Nephron (organoid): ENCODE measurements at regions not wholly inside any gene's neighbourhood (a gene's known extent, or its start where the extent isn't known, plus 50 kb on each side); places are given as distances from the start of the nearest gene placed in this dataset.
"Not testable (repeated sequence)": the region's sequence is repeated elsewhere in the genome, so short reads cannot be mapped to it uniquely, and the experiment has no call there.

Experiments
- H3K27ac Mint-ChIP-seq, 3 experiments: 2 replicates each; pipeline ENCODE4 v1.8.0; 2020; ENCODE audit warnings: mixed read lengths in 3 of 3, mild to moderate bottlenecking in 2 of 3, moderate library complexity in 1 of 3
- H3K27me3 Mint-ChIP-seq: 2 replicates; pipeline ENCODE4 v1.8.0; 2021; ENCODE audit warnings: low read depth, mild to moderate bottlenecking, moderate library complexity, mixed read lengths
- H3K36me3 Mint-ChIP-seq: 2 replicates; pipeline ENCODE4 v1.8.0; 2020; ENCODE audit warnings: low read depth, mixed read lengths
- H3K4me1 Mint-ChIP-seq: 2 replicates; pipeline ENCODE4 v1.8.0; 2020; ENCODE audit warnings: mixed read lengths
- H3K4me3 Mint-ChIP-seq, 3 experiments: 2 replicates each; pipeline ENCODE4 v1.8.0; 2020; ENCODE audit warnings: mild to moderate bottlenecking in 3 of 3, mixed read lengths in 3 of 3, moderate library complexity in 2 of 3
- H3K9me3 Mint-ChIP-seq: 2 replicates; pipeline ENCODE4 v1.8.0; 2020; ENCODE audit warnings: mixed read lengths
- CTCF ChIP-seq, 3 experiments: fragments of 200-600 bp; sonication (generic); IDR thresholded peaks; one replicate each; pipeline ENCODE4 v1.5.0; 2021; ENCODE audit warnings: antibody characterized with exemption in 3 of 3; ENCODE audit not compliant: unreplicated experiment in 3 of 3

- no peak for TF ChIP-seq CTCF (IDR thresholded peaks at IDR 0.05; ENCODE audit: unreplicated experiment in 3 of 3)
- H3K4me3 Mint-ChIP-seq: no peak overlapping the region
- H3K27me3 Mint-ChIP-seq: no peaks in the 10 kb centered on the region
- no peak overlapping the region for H3K27ac Mint-ChIP-seq
- no peaks in the 10 kb centered on the region for H3K4me1 Mint-ChIP-seq
- H3K36me3 Mint-ChIP-seq: no peaks in the 10 kb centered on the region
- H3K9me3 Mint-ChIP-seq: peaks cover 12% of the 10 kb centered on the region
Observed at GRCh38 chr6:132188556-132189264, 212.6 kb downstream of the MOXD1 start.

GRCh38 chr6:132187816-132188215, 213.5 kb downstream of the MOXD1 start:
- no peak for TF ChIP-seq CTCF (IDR thresholded peaks at IDR 0.05; ENCODE audit: unreplicated experiment in 3 of 3)
- Mint-ChIP-seq H3K27me3 (no peaks in the 10 kb centered on the region), H3K9me3 (peaks cover 18% of the 10 kb centered on the region), H3K4me1 (no peaks in the 10 kb centered on the region), H3K4me3 (no peak overlapping the region), H3K27ac (no peak overlapping the region), H3K36me3 (no peaks in the 10 kb centered on the region)

- H3K9me3 Mint-ChIP-seq: peaks cover 35% of the 10 kb centered on the region
- not testable (repeated sequence) for H3K27me3 Mint-ChIP-seq, H3K27ac Mint-ChIP-seq, H3K36me3 Mint-ChIP-seq, H3K4me1 Mint-ChIP-seq, H3K4me3 Mint-ChIP-seq
Observed at GRCh38 chr6:132184966-132185365, 216.3 kb downstream of the MOXD1 start.

GRCh38 chr6:132179955-132180354, 221.3 kb downstream of the MOXD1 start:
- Mint-ChIP-seq H3K4me3 (no peak overlapping the region), H3K36me3 (peaks cover 13% of the 10 kb centered on the region), H3K27ac (no peak overlapping the region), H3K9me3 (peaks cover 66% of the 10 kb centered on the region), H3K27me3 (no peaks in the 10 kb centered on the region), H3K4me1 (no peaks in the 10 kb centered on the region)
- TF ChIP-seq CTCF (IDR thresholded peaks at IDR 0.05; ENCODE audit: unreplicated experiment in 3 of 3): no peak

- H3K4me3 Mint-ChIP-seq: no peak overlapping the region
- H3K27ac Mint-ChIP-seq: no peak overlapping the region
- peaks cover 42% of the 10 kb centered on the region for H3K9me3 Mint-ChIP-seq
- H3K36me3 Mint-ChIP-seq: peaks cover 13% of the 10 kb centered on the region
- no peaks in the 10 kb centered on the region for H3K4me1 Mint-ChIP-seq
- no peak for TF ChIP-seq CTCF (IDR thresholded peaks at IDR 0.05; ENCODE audit: unreplicated experiment in 3 of 3)
- no peaks in the 10 kb centered on the region for H3K27me3 Mint-ChIP-seq
Observed at GRCh38 chr6:132174919-132175318, 223.7 kb upstream of the CCN2 start.

- Mint-ChIP-seq H3K4me3 (no peak overlapping the region), H3K36me3 (no peaks in the 10 kb centered on the region), H3K4me1 (peaks cover 10% of the 10 kb centered on the region), H3K27ac (peak overlapping the region in 1 of 3 experiments; percentile 70), H3K9me3 (peaks cover 9% of the 10 kb centered on the region), H3K27me3 (no peaks in the 10 kb centered on the region)
- no peak for TF ChIP-seq CTCF (IDR thresholded peaks at IDR 0.05; ENCODE audit: unreplicated experiment in 3 of 3)
Observed at GRCh38 chr6:132168961-132169360, 217.8 kb upstream of the CCN2 start.
